ENCODE measurements at regions not wholly inside any gene's neighbourhood (a gene's known extent, or its start where the extent isn't known, plus 50 kb on each side); places are given as distances from the start of the nearest gene placed in this dataset.

- TF ChIP-seq CTCF (IDR thresholded peaks at IDR 0.05; ENCODE audit: insufficient read depth, low read length, poor library complexity, severe bottlenecking) (no peak), EZH2phosphoT487 (conservative IDR thresholded peaks at IDR 0.05; ENCODE audit: low read length) (no peak)
These were observed 222.4 kb upstream of the TNC start for GRCh38 chr9:115340314-115340713.
